Activated T-cell treated with anti-CD3 and anti-CD28 coated beads for 1 hour (primary cell): ENCODE measurements at regions not wholly inside any gene's neighbourhood (a gene's known extent, or its start where the extent isn't known, plus 50 kb on each side); places are given as distances from the start of the nearest gene placed in this dataset.

Experiments used
- DNase-seq: peaks from one replicate; pipeline ENCODE4 v3.0.0-alpha.2; 2020; ENCODE audit warnings: low read depth

GRCh38 chr12:65630555-65630954 lies 193.7 kb upstream of the HMGA2 start:
- no peak for DNase-seq

GRCh38 chr12:65631621-65632111 lies 192.6 kb upstream of the HMGA2 start:
- DNase-seq = no peak

- no peak for DNase-seq
These were observed 192.0 kb upstream of the HMGA2 start for GRCh38 chr12:65632131-65632855.

- DNase-seq = no peak
These were observed 190.2 kb upstream of the HMGA2 start for GRCh38 chr12:65634061-65634460.

- DNase-seq = no peak
These were observed 189.5 kb upstream of the HMGA2 start for GRCh38 chr12:65634626-65635331.

GRCh38 chr12:65636436-65636835 lies 187.8 kb upstream of the HMGA2 start:
- no peak for DNase-seq

- DNase-seq = no peak
These were observed 187.1 kb upstream of the HMGA2 start for GRCh38 chr12:65637150-65637549.

- no peak for DNase-seq
These were observed 186.5 kb upstream of the HMGA2 start for GRCh38 chr12:65637774-65638173.

- DNase-seq = no peak
These were observed 186.0 kb upstream of the HMGA2 start for GRCh38 chr12:65638324-65638723.

- DNase-seq = no peak
These were observed 183.8 kb upstream of the HMGA2 start for GRCh38 chr12:65640489-65640901.

GRCh38 chr12:65642061-65642661 lies 182.1 kb upstream of the HMGA2 start:
- DNase-seq = no peak

GRCh38 chr12:65643171-65643570 lies 181.1 kb upstream of the HMGA2 start:
- DNase-seq = no peak

GRCh38 chr12:65643595-65644386 lies 180.5 kb upstream of the HMGA2 start:
- no peak for DNase-seq

- DNase-seq = no peak
These were observed 178.1 kb upstream of the HMGA2 start for GRCh38 chr12:65646127-65646643.

- DNase-seq = no peak
These were observed 177.2 kb upstream of the HMGA2 start for GRCh38 chr12:65647074-65647473.

GRCh38 chr12:65648461-65648860 lies 175.8 kb upstream of the HMGA2 start:
- DNase-seq = no peak

GRCh38 chr12:65649126-65649525 lies 175.2 kb upstream of the HMGA2 start:
- DNase-seq = no peak

GRCh38 chr12:65651060-65651459 lies 173.2 kb upstream of the HMGA2 start:
- no peak for DNase-seq

- no peak for DNase-seq
These were observed 171.0 kb upstream of the HMGA2 start for GRCh38 chr12:65653321-65653720.

GRCh38 chr12:65653946-65654629 lies 170.2 kb upstream of the HMGA2 start:
- DNase-seq = no peak

- DNase-seq = no peak
These were observed 169.2 kb upstream of the HMGA2 start for GRCh38 chr12:65655074-65655493.
